ENCODE measurements at regions not wholly inside any gene's neighbourhood (a gene's known extent, or its start where the extent isn't known, plus 50 kb on each side); places are given as distances from the start of the nearest gene placed in this dataset.
"Not testable (repeated sequence)": the region's sequence is repeated elsewhere in the genome, so short reads cannot be mapped to it uniquely, and the experiment has no call there.

DNA sequence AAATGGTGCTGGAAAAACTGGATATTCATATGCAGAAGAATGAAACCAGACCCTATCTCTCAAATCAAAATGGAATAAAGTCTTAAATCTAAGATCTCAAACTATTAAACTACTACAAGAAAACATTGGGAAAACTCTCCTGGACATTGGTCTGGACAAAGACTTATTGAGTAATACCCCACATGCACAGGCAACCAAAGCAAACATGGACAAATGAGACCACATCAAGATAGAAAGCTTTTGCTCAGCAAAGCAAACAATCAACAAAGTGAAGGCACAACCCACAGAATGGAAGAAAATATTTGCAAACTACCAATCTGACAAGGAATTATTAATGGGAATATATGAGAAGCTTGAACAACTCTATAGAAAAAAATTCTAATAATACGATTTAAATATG is 284.4 kb upstream of the FGF16 start:
- ATAC-seq, result no peak

DNA sequence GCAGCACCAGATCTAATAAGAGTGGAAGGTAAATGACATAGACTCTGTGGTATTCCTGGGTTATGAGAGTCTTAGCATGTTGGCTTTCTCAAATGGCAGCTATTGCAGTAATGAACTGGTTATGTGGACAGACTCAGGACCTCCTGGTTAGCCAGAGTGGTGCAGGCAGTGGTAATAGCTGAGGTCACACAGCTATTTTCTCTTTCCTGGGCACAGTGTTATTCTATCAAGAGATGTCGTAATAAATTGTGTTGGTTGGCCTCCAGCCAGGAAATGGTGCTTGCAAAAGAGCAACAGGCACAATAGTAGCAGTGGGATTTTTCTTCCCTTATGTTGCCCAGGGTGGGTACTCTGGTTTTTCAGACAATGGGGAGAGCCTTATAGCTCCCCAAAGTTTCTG is 279.2 kb upstream of the FGF16 start:
- ATAC-seq, result no peak

DNA sequence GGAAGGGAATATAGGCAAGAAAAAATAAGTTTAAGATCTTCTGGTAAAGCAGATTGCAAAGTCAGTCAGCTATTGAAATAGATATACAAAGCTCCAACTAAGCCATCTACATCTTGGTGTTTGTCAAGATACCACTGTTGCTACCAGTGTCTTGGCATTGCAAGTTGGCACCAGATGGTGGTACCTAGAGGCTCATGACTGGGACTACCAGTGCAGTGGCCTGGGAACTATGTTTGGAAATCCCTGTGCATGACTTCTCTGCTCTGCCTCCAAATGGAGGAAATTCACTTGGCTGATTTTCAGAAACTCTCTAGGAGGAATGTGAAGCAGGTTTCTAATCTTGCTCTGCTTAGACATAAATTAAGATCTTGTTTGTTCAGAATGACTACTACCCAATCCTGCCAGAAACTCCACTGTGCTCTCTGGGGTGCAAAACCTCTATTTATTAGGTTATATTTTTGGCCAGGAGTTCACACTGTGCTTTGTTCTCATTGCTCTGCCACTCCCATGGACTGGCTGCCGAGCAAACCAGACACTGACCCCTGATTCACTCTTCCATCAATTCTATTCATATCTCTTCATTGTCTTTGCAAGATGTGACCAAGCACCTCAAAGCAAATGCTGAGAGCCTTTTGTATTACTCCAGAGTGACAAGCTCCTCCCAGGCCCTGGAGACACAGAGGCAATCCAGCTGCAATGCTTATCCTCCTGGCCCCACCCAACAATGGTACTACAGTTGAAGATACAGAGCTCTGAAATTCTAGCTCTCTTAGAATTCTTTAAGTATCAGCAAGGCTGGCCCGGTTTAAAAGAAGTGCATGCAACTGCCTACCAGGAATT is 272.3 kb upstream of the FGF16 start:
- ATAC-seq, result no peak

DNA sequence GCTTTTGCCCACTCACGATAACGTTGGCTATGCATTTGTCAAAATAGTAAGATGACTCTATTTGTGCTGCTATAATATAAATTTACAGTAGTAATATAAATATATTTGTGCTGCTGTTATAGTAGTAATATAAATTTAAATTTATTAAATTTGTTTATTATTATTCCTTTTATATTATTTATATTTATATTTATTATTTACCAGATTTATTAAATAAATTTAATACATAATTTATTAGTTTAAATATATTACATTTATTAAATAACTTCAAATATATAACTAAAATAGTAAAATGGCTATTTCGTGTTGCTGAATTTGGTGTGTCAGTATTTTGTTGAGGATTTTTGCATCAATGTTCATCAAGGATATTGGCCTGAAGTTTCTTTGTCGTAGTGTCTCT is 246.5 kb upstream of the FGF16 start:
- ATAC-seq, result no peak

DNA sequence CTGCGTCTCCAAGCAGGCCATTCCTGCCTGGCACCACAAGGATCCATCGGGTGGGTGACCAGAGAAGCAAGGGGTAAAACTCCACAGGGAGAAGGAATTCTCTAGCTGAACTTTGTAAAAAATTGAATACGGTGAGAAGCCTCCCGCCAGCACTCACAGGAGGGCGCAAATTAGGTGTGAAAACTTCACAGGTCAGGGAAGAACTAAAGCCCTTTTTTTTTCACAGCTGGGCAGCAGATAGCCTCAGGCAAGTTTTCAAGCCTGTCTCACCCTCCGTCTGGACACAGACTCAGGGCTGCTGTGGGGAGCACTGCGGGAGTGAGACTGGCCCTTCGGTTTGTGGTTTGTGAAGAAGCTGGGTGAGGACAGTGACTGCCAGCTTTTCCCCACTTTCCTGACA is 224.1 kb upstream of the FGF16 start:
- ATAC-seq, result no peak

DNA sequence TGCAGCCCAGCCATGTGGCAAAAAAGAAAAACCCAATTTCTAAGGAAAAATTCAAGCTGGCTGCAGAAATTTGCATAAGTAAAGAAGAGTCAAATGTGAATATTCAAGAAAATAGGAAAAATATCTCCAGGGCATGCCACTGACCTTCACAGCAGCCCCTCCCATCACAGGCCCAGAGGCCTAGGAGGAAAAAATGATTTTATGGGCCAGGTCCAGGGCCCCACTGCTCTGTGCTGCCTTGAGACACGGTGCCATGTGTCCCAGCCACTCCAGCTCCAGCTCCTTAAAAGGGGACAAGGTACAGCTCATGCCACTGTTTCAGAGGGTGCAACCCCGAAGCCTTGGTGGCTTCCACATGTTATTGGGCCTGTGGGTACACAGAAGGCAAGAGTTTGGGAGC is 182.7 kb upstream of the FGF16 start:
- no peak for ATAC-seq

DNA sequence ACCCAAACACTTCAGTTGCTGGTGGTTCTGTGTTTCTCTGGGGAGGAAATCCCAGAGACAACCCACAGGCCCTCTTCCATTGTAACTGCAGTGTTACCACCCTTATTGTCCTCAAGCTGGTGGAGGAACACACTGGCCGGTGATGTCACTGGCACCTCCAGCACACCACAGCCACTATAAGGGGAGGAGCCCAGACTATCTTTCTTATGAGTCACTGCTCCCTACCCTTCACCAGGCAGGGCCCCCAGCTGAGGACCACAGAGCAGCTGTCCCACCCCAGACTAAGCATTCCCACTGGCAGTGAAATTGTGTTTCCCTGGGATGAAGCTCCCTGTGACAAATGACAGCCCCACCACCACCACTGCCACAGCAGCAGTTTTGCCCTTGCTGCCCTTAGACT is 171.8 kb upstream of the FGF16 start:
- ATAC-seq, result no peak

DNA sequence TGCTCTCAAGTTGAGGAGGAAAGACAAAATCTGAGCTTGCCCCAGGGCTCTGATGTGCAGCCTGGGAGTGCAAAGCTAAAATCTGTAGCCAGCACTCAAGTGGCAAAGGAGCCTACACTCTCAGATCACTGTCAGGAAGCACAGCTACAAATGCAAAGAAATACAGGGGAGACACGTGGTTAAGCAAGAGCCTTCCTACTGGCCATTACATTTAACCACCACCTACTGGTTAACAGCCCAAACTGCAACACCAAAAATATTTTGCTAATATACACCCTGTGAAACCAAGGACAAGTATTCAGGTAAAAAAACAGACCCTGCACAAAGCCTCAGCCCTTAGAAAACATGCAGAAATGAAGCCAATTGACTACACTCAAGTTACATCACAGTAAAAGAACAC is 170.4 kb upstream of the FGF16 start:
- ATAC-seq, result no peak

DNA sequence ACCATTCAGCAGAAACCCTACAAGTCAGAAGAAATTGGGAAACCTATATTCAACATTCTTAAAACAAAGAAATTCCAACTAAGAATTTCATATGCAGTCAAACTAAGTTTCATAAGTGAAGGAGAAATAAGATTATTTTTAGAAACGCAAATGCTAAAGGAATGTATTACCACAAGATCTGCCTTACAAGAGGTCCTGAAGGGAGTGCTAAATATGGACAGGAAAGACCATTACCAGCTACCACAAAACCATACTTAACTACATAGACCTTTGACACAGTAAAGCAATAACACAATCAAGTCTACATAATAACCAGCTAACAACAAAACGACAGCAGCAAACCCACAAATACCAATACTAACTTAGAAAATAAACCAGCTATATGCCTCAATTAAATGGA is 169.3 kb upstream of the FGF16 start:
- ATAC-seq, result no peak

DNA sequence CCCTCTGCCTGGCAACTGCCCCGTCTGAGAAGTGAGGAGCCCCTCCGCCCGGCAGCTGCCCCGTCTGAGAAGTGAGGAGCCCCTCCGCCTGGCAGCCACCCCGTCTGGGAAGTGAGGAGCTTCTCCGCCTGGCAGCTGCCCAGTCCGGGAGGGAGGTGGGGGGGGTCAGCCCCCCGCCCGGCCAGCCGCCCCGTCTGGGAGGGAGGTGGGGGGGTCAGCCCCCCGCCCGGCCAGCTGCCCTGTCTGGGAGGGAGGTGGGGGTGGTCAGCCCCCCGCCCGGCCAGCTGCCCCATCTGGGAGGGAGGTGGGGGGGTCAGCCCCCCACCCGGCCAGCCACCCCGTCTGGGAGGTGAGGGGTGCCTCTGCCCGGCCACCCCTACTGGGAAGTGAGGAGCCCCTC is 167.8 kb upstream of the FGF16 start:
- ATAC-seq, result not testable (repeated sequence)

DNA sequence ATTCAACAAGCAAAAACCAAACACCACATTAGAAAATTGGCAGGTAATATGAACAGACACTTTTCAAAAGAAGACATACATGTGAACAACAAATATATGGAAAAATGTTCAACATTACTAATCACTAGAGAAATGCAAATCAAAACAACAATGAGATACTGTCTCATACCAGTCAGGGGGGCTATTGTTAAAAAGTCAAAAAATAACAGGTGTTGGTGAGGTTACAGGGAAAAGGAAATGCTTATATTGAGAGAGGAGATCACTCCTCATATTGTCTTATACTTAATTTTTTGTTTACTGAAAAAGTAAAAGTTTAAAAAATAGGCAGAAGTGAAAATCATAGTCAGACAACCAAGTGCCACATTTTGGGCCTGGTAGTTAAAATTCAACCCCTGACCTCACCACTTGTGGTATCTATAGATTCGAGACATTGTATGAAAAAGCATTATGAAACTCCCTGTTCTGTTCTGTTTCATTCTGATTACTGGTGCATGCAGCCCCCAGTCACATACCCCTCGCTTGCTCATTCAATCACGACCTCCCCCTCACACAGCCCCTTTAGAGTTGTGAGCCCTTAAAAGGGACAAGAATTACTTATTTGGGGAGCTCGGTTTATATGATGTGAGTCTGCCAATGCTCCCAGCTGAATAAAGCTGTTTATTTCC is 153.7 kb upstream of the FGF16 start:
- ATAC-seq, result no peak

DNA sequence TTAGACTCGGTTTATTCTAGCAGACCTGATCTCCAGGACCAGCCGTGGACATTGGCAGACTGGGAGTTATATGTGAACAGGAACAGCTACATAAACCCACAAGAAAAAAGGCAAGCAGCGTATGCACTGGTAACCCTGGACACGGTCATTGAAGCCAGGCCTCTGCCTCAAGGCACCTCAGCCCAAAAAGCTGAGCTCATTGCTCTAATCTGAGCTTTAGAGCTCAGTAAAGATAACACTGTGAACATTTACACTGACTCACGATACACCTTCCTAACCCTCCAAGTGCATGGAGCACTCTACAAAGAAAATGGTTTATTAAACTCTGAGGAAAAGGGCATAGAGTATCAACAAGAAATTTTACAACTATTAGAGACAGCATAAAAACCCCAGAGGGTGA is 148.9 kb upstream of the FGF16 start:
- ATAC-seq, result no peak

DNA sequence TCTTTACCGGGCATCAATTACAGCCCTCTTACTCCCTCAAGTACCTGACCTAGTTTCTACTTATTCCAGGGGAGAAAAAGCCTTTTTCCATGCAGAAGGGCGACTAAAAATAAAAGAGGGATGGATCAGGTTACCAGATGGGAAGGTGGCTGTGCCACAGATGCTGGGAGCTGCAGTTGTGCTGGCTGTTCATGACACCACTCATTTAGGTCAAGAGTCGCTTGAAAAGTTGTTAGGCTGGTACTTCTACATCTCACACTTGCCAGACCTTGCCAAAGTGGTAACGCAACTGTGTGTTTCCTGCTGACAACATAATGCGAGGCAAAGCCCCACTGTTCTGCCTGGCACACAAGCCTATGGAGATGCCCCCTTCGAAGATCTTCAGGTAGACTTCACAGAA is 148.4 kb upstream of the FGF16 start:
- no peak for ATAC-seq

DNA sequence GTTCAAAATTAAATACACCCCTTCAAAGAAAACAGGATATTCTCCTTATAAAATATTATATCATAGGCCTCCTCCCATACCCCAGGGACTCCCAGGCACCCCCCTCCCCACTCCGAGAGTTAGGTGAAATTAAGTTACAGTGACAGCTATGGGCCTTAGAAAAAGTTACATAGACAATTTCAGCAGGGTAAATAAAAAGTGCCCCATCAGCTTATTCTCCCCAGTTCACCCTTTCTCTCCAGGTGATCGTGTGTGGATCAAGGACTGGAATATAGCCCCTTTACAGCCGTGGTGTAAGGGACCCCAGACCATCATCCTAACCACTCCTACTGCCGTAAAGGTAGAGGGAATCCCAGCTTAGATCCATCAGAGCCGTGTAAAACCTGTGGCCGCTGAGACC is 147.6 kb upstream of the FGF16 start:
- no peak for ATAC-seq

DNA sequence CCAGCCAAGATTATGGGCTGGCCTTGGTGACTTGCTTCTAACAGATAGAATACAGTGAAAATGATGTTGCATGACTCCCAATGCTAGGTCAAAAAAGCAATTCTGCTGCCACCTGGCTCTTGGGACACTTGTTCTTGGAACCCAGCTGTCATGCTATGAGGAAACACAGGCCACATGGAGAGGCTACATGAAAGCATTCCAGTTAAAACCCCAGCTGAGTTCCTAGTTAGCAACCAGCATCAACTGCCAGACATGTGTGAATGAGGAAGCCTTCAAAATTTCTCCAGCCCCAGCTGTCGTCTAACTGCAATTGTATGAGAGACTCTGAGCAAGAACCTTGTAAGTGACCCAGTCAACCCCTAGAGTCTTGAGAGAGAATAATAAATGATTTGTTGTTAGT is 105.2 kb upstream of the FGF16 start:
- ATAC-seq, result no peak

DNA sequence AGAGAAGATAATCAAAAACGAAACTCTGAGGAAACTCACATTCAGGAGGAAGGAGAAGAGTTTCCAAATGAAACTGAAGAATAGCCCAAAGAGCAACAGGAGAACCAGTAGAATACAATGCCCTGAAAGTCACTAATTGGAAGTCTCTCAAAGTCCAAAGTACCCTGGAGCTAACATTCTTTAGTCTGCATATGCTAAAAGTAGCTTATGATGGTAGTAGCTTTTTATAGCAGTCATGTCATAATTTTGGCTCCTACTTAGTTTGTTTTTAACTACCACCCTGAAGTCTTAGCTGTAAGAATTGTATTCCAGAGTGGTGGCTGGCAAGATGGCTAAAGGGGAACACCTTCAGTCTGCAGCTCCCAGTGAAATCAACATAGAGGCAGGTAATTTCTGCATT is 100.3 kb upstream of the FGF16 start:
- ATAC-seq, result no peak

DNA sequence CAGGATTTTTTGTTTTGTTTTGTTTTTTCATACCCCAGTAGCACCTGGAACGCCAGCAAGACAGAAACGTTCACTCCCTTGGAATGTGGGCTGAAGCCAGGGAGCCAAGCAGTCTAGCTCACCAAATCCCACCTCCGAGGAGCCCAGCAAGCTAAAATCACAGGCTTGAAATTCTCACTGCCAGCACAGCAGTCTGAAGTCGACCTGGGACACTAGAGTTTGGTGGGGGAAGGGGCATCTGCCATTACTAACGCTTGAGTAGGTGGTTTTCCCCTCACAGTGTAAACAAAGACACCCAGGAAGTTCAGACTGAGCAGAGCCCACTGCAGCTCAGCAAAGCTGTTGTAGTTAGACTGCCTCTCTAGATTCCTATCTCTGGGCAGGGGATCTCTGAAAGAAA is 99.6 kb upstream of the FGF16 start:
- ATAC-seq, result no peak

DNA sequence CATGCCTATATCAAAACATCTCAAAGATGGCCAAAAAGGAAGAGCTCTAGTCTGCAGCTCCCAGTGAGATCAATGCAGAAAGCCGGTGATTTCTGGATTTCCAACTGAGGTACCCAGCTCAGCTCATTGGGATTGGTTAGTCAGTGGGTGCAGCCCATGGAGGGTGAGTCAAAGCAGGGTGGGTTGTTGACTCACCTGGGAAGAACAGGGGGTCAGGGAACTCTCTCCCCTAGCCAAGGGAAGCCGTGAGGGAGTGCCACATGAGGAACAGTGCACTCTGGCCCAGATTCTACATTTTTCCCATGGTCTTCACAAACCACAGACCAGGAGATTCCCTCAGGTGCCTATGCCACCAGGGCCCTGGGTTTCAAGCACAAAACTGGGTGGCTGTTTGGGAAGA is 57.3 kb upstream of the FGF16 start:
- ATAC-seq, result no peak

DNA sequence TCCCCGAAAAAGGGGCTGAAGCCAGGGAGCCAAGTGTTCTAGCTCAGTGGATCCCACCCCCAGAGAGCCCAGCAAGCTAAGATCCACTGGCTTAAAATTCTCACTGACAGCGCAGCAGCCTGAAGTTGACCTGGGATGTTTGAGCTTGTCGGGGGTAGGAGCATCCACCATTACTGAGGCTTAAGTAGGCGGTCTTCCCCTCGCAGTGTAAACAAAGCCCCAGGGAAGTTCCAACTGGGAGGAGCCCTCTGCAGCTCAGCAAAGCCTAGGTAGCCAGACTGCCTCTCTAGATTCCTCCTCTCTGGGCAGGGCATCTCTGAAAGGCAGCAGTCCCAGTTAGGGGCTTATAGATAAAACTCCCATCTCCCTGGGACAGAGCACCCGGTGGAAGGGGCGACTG is 56.8 kb upstream of the FGF16 start:
- ATAC-seq, result not testable (repeated sequence)

DNA sequence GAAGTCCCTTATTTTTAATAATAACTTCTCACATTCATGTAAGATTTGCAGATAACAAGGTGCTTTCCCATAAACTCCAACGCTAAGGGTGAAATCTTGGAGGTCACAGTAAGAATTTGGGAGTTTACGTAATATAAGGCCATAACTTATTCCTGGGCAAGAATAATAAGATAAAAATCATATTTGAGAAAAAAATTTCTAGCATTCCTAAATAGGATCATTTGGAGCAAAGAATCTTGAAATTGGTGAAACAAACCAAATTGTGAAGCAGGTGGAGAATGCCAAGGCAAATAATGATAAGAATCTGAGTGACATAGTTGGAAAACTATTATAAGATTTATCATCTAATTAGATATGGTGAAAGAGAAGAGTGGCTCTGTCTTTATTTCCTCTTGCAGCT is 50.4 kb upstream of the FGF16 start:
- ATAC-seq, result no peak
